Suppressor macrophage treated with lipopolysaccharide for 1 hour (primary cell): ENCODE measurements at regions not wholly inside any gene's neighbourhood (a gene's known extent, or its start where the extent isn't known, plus 50 kb on each side); places are given as distances from the start of the nearest gene placed in this dataset.
"Not testable (repeated sequence)": the region's sequence is repeated elsewhere in the genome, so short reads cannot be mapped to it uniquely, and the experiment has no call there.

Source experiments
- DNase-seq, 3 donors: peaks; one replicate each; pipeline ENCODE4 v3.0.0-alpha.2; 2020 to 2022

DNA sequence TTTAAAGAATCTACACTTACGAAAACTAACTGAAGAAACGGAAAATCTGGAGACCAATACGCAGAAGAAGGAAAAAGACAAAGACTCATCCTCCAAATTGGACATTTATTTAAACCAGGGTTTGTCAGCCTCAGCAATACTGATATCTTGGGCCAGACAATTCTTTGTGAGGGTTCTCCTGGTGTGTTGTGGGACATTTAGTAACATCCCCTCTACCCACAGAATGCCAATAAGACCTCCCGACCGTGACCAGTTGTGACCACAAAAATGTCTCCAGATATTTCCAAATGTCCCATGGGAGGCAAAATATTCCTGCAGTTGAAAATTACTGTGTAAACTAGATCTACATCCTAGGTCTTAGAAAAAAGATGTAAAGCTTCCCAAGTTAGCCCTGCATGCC is 50.3 kb upstream of the ZSCAN2 start:
- DNase-seq = not testable (repeated sequence)
